ENCODE measurements at regions not wholly inside any gene's neighbourhood (a gene's known extent, or its start where the extent isn't known, plus 50 kb on each side); places are given as distances from the start of the nearest gene placed in this dataset.

DNA sequence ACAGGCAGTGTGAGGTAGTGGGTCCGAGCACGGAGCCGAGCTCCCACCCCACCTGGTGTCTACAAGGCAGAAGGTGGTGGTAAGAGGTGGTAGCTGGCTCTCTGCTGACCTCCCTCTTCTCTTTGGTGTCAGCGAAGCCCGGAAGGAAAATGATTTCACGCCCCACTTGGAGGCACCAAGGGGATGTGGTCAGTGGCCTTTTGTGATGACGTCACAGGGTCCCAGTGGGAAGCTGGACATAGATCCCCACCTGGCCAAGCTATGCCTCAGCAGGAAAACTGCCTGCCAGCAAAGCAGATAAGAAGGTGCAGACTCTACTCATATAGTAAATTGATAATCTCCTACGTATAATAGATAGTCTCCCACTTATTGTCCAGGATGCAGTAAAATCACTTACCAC is 183.7 kb upstream of the ALKAL2 start:
- peaks cover 7% of the 10 kb centered on the region for H3K27me3 Mint-ChIP-seq (ENCODE audit: unreplicated experiment)
- no peaks in the 10 kb centered on the region for H3K9me3 Mint-ChIP-seq (ENCODE audit: unreplicated experiment)
- peaks cover 5% of the 10 kb centered on the region for H3K4me1 Mint-ChIP-seq (ENCODE audit: unreplicated experiment)
- TF ChIP-seq, protein P1, sequence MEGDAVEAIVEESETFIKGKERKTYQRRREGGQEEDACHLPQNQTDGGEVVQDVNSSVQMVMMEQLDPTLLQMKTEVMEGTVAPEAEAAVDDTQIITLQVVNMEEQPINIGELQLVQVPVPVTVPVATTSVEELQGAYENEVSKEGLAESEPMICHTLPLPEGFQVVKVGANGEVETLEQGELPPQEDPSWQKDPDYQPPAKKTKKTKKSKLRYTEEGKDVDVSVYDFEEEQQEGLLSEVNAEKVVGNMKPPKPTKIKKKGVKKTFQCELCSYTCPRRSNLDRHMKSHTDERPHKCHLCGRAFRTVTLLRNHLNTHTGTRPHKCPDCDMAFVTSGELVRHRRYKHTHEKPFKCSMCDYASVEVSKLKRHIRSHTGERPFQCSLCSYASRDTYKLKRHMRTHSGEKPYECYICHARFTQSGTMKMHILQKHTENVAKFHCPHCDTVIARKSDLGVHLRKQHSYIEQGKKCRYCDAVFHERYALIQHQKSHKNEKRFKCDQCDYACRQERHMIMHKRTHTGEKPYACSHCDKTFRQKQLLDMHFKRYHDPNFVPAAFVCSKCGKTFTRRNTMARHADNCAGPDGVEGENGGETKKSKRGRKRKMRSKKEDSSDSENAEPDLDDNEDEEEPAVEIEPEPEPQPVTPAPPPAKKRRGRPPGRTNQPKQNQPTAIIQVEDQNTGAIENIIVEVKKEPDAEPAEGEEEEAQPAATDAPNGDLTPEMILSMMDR (IDR thresholded peaks at IDR 0.05; ENCODE audit: unreplicated experiment): no peak
- no peak overlapping the region for H3K27ac Mint-ChIP-seq (ENCODE audit: unreplicated experiment)
- no peak for DNase-seq (ENCODE audit: low spot score)
- no peak overlapping the region for H3K4me3 Mint-ChIP-seq (ENCODE audit: unreplicated experiment)
- H3K36me3 Mint-ChIP-seq (ENCODE audit: low read depth, unreplicated experiment): no peaks in the 10 kb centered on the region

- TF ChIP-seq, protein P1 (IDR thresholded peaks at IDR 0.05; ENCODE audit: unreplicated experiment): no peak
- Mint-ChIP-seq H3K27ac (ENCODE audit: unreplicated experiment) (no peak overlapping the region), H3K4me3 (ENCODE audit: unreplicated experiment) (no peak overlapping the region), H3K27me3 (ENCODE audit: unreplicated experiment) (peaks cover 9% of the 10 kb centered on the region), H3K9me3 (ENCODE audit: unreplicated experiment) (no peaks in the 10 kb centered on the region), H3K36me3 (ENCODE audit: low read depth, unreplicated experiment) (no peaks in the 10 kb centered on the region), H3K4me1 (ENCODE audit: unreplicated experiment) (peaks cover 5% of the 10 kb centered on the region)
- no peak for DNase-seq (ENCODE audit: low spot score)
Observed at GRCh38 chr2:469514-469913, 181.6 kb upstream of the ALKAL2 start.

- Mint-ChIP-seq H3K9me3 (ENCODE audit: unreplicated experiment) (no peaks in the 10 kb centered on the region), H3K4me3 (ENCODE audit: unreplicated experiment) (no peak overlapping the region), H3K27ac (ENCODE audit: unreplicated experiment) (no peak overlapping the region), H3K4me1 (ENCODE audit: unreplicated experiment) (peaks cover 9% of the 10 kb centered on the region), H3K27me3 (ENCODE audit: unreplicated experiment) (peaks cover 9% of the 10 kb centered on the region), H3K36me3 (ENCODE audit: low read depth, unreplicated experiment) (no peaks in the 10 kb centered on the region)
- no peak for DNase-seq (ENCODE audit: low spot score)
- TF ChIP-seq, protein P1 (IDR thresholded peaks at IDR 0.05; ENCODE audit: unreplicated experiment): no peak
Observed at GRCh38 chr2:468648-469336, 180.9 kb upstream of the ALKAL2 start.

GRCh38 chr2:467892-468647 is 180.2 kb upstream of the ALKAL2 start:
- Mint-ChIP-seq H3K4me3 (ENCODE audit: unreplicated experiment) (peak overlapping the region; percentile 85), H3K9me3 (ENCODE audit: unreplicated experiment) (no peaks in the 10 kb centered on the region), H3K4me1 (ENCODE audit: unreplicated experiment) (peaks cover 9% of the 10 kb centered on the region), H3K36me3 (ENCODE audit: low read depth, unreplicated experiment) (no peaks in the 10 kb centered on the region), H3K27me3 (ENCODE audit: unreplicated experiment) (peaks cover 9% of the 10 kb centered on the region), H3K27ac (ENCODE audit: unreplicated experiment) (no peak overlapping the region)
- DNase-seq (ENCODE audit: low spot score): peak; percentile 21
- TF ChIP-seq, protein P1 (IDR thresholded peaks at IDR 0.05; ENCODE audit: unreplicated experiment): no peak

GRCh38 chr2:467543-467891 is 179.6 kb upstream of the ALKAL2 start:
- H3K4me1 Mint-ChIP-seq (ENCODE audit: unreplicated experiment): peaks cover 9% of the 10 kb centered on the region
- TF ChIP-seq, protein P1 (IDR thresholded peaks at IDR 0.05; ENCODE audit: unreplicated experiment): no peak
- no peak overlapping the region for H3K27ac Mint-ChIP-seq (ENCODE audit: unreplicated experiment)
- H3K36me3 Mint-ChIP-seq (ENCODE audit: low read depth, unreplicated experiment): no peaks in the 10 kb centered on the region
- peaks cover 9% of the 10 kb centered on the region for H3K27me3 Mint-ChIP-seq (ENCODE audit: unreplicated experiment)
- H3K4me3 Mint-ChIP-seq (ENCODE audit: unreplicated experiment): peak overlapping the region; percentile 85
- DNase-seq (ENCODE audit: low spot score): no peak
- H3K9me3 Mint-ChIP-seq (ENCODE audit: unreplicated experiment): no peaks in the 10 kb centered on the region

Data from endothelial cell (in vitro differentiated cells).